ENCODE measurements at regions not wholly inside any gene's neighbourhood (a gene's known extent, or its start where the extent isn't known, plus 50 kb on each side); places are given as distances from the start of the nearest gene placed in this dataset.

DNA sequence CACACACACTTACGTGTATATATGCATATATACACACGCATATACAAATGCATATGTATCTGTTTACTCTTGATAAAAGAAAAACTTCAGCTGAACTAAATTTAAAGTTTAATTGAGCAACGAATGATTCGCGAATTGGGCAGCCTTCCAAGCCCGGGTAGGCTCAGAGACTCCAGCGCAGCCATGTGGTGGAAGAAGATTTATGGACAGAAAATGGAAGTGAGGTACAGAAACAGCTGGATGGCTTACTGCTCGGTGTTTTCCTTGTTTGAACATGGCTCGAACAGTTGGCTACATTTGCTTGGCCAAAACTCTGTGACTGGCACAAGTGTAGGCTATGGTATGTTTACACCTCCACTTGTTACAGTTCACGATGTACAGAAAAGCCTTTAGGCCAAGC lies 239.3 kb upstream of the PRDM9 start:
- no peak for TF ChIP-seq YY1 (IDR thresholded peaks at IDR 0.05; ENCODE audit: insufficient read depth, insufficient read length)
- no peak for TF ChIP-seq ZNF274 (IDR thresholded peaks at IDR 0.05; ENCODE audit: low read depth, low read length)

All from NT2/D1 (cell line).